ENCODE measurements at regions not wholly inside any gene's neighbourhood (a gene's known extent, or its start where the extent isn't known, plus 50 kb on each side); places are given as distances from the start of the nearest gene placed in this dataset.

DNA sequence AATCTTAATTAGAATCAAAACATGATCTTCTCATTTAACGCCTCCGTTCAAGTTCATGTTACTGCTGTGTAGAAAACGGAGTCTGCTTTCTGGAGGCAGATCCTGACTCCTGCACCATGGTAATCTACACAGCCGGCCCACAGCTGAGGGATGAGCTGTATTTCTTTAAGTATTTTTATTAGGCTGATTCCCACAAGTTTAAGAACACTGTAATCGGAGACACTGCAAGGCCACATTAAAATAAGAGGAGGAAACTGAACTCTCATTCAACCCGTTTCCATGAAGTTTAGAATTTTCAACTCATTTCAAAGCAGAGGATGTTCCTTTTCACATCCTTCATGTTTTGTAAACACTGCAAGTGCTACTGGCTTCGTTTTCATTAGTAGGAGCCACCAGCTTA is 372.2 kb downstream of the NFIB start:
- H3K9me3 ChIP-seq: no peaks in the 10 kb centered on the region
- WGBS (ENCODE audit: missing lambda C conversion rate): 67% methylated on average over 7 of the region's 7 CpGs
- TF ChIP-seq BHLHE40 (IDR thresholded peaks at IDR 0.05; ENCODE audit: low read depth, low read length) (no peak), RARB (CRISPR knock-in tag; IDR thresholded peaks at IDR 0.05) (no peak), EHMT2 (IDR thresholded peaks at IDR 0.05; ENCODE audit: low read depth) (no peak), CBX8 (IDR thresholded peaks at IDR 0.05) (no peak), RCOR1 (IDR thresholded peaks at IDR 0.05; ENCODE audit: low read depth, low read length) (no peak)
- no peak for DNase-seq (ENCODE audit: low read depth in 1 of 2, low spot score in 1 of 2)
- FAIRE-seq: no peak
- ATAC-seq: no peak
- no peak overlapping the region for H3K27ac ChIP-seq
- POLR2A ChIA-PET: no interaction called here
- no peak overlapping the region for H3K4me3 ChIP-seq
- CTCF ChIA-PET: interaction anchor here (1.3 to 1.4 kb wide), 2 partner anchors 409 to 412 kb away, joined by 3 to 5 read pairs; no protein-coding TSS in a partner anchor
- H3K4me1 ChIP-seq: peaks cover 10% of the 10 kb centered on the region; the same call in 2 of the 3 replicates
- no peak overlapping the region for H3K4me2 ChIP-seq

DNA sequence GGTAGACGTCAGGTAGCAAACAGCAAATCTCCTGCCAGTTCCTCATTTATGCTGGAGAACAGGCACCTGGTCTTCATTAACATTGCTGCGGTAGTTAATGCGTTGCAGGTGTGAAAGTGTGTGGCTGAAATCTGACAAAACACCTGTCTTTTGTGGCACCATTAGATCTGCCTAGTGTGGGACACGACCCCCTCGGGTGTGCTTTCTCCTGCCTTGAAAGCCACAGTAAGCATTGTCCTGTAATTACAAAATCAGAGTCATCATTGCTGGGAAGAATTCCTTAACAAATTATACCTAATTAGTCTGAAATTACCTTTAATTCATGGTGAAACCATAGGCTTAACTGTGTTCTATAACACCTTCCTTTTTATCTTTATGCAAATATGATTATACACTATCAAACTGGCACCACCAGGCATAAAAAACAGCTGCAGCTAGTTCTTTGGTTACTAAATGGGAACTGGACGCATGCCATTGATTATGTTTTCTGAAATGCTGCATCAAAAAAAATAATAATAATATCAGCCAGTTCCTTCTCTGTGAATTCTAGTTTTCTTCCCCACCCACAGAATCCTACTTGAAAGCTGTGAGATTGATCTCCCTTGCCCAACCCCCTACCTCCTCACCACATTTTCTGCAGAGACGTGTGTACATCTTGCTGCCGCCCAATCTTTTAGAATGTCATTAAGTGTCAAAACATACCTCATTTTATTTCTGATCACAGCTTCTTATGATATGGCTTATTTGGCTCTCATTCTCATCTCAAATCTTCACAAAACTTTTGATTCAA is 374.0 kb downstream of the NFIB start:
- no peak overlapping the region for H3K27ac ChIP-seq
- CTCF ChIA-PET: interaction anchor here (0.7 kb wide), 1 partner anchor 28 kb away, joined by 4 read pairs; no protein-coding TSS in a partner anchor
- DNase-seq (ENCODE audit: low read depth in 1 of 2, low spot score in 1 of 2) (no peak), ATAC-seq (no peak), FAIRE-seq (no peak)
- no peaks in the 10 kb centered on the region for H3K9me3 ChIP-seq
- peaks cover 10% of the 10 kb centered on the region; the same call in 2 of the 3 replicates for H3K4me1 ChIP-seq
- TF ChIP-seq RNF2 (IDR thresholded peaks at IDR 0.05; ENCODE audit: borderline replicate concordance, low read depth): no peak
- TF ChIP-seq SREBF2 (IDR thresholded peaks at IDR 0.05): no peak
- no peak for TF ChIP-seq RAD21 (conservative IDR thresholded peaks at IDR 0.05 in 1 of 2, IDR thresholded peaks at IDR 0.05 in 1 of 2)
- TF ChIP-seq, protein P1, sequence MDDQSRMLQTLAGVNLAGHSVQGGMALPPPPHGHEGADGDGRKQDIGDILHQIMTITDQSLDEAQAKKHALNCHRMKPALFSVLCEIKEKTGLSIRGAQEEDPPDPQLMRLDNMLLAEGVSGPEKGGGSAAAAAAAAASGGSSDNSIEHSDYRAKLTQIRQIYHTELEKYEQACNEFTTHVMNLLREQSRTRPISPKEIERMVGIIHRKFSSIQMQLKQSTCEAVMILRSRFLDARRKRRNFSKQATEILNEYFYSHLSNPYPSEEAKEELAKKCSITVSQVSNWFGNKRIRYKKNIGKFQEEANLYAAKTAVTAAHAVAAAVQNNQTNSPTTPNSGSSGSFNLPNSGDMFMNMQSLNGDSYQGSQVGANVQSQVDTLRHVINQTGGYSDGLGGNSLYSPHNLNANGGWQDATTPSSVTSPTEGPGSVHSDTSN (IDR thresholded peaks at IDR 0.05): no peak
- no peak for TF ChIP-seq EHF (CRISPR knock-in tag; IDR thresholded peaks at IDR 0.05)
- TF ChIP-seq CBX8 (IDR thresholded peaks at IDR 0.05): no peak
- TF ChIP-seq CHD2 (IDR thresholded peaks at IDR 0.05; ENCODE audit: low read length, partially characterized antibody): no peak
- TF ChIP-seq HOXA7 (CRISPR knock-in tag; IDR thresholded peaks at IDR 0.05): no peak
- TF ChIP-seq EP300 (IDR thresholded peaks at IDR 0.05): no peak
- TF ChIP-seq ZFP36 (IDR thresholded peaks at IDR 0.05; ENCODE audit: borderline replicate concordance, partially characterized antibody): no peak
- TF ChIP-seq, protein P2, sequence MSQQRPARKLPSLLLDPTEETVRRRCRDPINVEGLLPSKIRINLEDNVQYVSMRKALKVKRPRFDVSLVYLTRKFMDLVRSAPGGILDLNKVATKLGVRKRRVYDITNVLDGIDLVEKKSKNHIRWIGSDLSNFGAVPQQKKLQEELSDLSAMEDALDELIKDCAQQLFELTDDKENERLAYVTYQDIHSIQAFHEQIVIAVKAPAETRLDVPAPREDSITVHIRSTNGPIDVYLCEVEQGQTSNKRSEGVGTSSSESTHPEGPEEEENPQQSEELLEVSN (IDR thresholded peaks at IDR 0.05; ENCODE audit: borderline replicate concordance, low read depth): no peak
- no peak for TF ChIP-seq GATA3 (IDR thresholded peaks at IDR 0.05; ENCODE audit: borderline replicate concordance)
- no peak for TF ChIP-seq ZC3H11A (IDR thresholded peaks at IDR 0.05)
- WGBS (ENCODE audit: missing lambda C conversion rate): 65% methylated on average over 8 of the region's 8 CpGs
- no peak overlapping the region for H3K4me2 ChIP-seq
- POLR2A ChIA-PET: no interaction called here
- H3K4me3 ChIP-seq: no peak overlapping the region

DNA sequence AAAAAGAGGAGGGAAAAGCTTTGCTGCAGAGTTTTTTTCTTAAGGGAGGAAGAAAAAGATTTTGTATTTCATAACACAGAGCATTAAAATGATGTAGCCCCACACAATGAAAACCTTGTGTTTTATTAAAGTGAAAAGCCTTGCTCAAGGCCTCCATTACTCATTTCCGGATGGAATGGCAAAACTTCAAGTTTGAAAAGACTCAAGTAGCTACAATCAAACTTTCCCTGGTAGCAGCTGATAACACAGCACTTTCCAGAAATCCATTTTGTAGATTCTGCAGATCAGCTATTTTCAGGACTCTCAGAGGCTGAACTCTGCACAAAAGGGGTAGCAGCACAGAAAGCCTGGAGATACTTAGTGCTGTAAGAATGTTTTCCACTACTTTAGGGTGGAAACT is 374.8 kb downstream of the NFIB start:
- ChIA-PET CTCF (no interaction called here), POLR2A (no interaction called here)
- no peak for FAIRE-seq
- 49% methylated on average over 1 of the region's 1 CpG for WGBS (ENCODE audit: missing lambda C conversion rate)
- ATAC-seq: no peak
- Histone ChIP-seq H3K4me1 (peaks cover 10% of the 10 kb centered on the region; the same call in 2 of the 3 replicates), H3K27ac (no peak overlapping the region), H3K4me3 (no peak overlapping the region), H3K9me3 (no peaks in the 10 kb centered on the region), H3K4me2 (no peak overlapping the region)
- no peak for TF ChIP-seq NR3C1 (IDR thresholded peaks at IDR 0.05)
- TF ChIP-seq, protein P3, sequence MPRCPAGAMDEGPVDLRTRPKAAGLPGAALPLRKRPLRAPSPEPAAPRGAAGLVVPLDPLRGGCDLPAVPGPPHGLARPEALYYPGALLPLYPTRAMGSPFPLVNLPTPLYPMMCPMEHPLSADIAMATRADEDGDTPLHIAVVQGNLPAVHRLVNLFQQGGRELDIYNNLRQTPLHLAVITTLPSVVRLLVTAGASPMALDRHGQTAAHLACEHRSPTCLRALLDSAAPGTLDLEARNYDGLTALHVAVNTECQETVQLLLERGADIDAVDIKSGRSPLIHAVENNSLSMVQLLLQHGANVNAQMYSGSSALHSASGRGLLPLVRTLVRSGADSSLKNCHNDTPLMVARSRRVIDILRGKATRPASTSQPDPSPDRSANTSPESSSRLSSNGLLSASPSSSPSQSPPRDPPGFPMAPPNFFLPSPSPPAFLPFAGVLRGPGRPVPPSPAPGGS (IDR thresholded peaks at IDR 0.05): no peak
- DNase-seq (ENCODE audit: low read depth in 1 of 2, low spot score in 1 of 2): no peak

Data from A549 (cell line).